ENCODE measurements at regions not wholly inside any gene's neighbourhood (a gene's known extent, or its start where the extent isn't known, plus 50 kb on each side); places are given as distances from the start of the nearest gene placed in this dataset.

DNA sequence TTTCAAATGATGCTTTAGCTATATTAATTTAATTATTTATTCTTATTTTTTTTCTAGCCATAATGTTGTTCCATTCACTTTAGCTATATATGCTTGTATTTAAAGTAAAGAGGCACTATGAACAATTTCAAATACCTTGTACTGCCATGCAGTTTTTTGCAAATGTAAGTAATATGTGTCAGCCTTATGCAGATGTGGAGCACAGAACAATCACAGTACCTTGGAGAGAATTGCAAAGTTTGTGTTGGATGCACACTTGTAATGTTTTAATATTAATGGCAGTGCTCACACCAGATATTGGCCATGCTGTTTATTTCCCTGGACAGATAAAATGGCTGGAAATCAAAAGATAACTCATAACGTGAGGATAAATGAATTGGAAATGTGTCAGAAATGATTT is 663.5 kb upstream of the SEMA3D start:
- TF ChIP-seq CTCF (IDR thresholded peaks at IDR 0.05; ENCODE audit: low read depth, low read length), result no peak

GRCh38 chr7:85840554-85840953 is 653.7 kb upstream of the SEMA3D start:
- no peak overlapping the region for H3K4me3 ChIP-seq (ENCODE audit: low read depth, low read length)

More for the DNA sequence above, 663.5 kb upstream of the SEMA3D start:
- Histone ChIP-seq H3K27ac (no peak overlapping the region), H3K9me3 (ENCODE audit: severe bottlenecking) (no peaks in the 10 kb centered on the region), H3K27me3 (ENCODE audit: insufficient read depth, low read depth, severe bottlenecking) (no peaks in the 10 kb centered on the region), H3K36me3 (no peaks in the 10 kb centered on the region), H3K4me3 (ENCODE audit: low read depth, low read length) (no peak overlapping the region)
- DNase-seq, result no peak

DNA sequence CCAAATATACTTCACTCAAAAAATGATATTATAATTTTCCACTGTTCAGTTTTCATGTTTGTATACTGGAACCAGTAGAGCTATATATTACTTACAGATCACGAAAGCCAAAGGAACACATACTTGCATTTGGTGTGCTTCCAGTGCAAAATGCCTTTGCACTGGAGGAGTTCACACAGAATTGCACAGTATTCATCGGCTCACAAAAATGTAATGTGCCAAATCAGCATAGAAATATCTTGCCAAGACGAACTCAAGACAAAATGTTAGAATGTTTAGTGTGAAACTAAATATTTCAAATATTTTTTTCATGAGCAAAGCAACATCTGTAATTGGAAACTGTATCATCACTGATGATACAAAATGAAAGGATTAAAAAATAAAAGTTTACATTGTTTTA is 646.2 kb upstream of the SEMA3D start:
- TF ChIP-seq CTCF (IDR thresholded peaks at IDR 0.05; ENCODE audit: low read depth, low read length), result no peak
- no peak for DNase-seq
- Histone ChIP-seq H3K36me3 (no peaks in the 10 kb centered on the region), H3K9me3 (ENCODE audit: severe bottlenecking) (no peaks in the 10 kb centered on the region), H3K27ac (no peak overlapping the region), H3K27me3 (ENCODE audit: insufficient read depth, low read depth, severe bottlenecking) (no peaks in the 10 kb centered on the region), H3K4me3 (ENCODE audit: low read depth, low read length) (no peak overlapping the region)

More at GRCh38 chr7:85840554-85840953, 653.7 kb upstream of the SEMA3D start:
- no peak for DNase-seq
- Histone ChIP-seq H3K27me3 (ENCODE audit: insufficient read depth, low read depth, severe bottlenecking) (no peaks in the 10 kb centered on the region), H3K36me3 (no peaks in the 10 kb centered on the region), H3K9me3 (ENCODE audit: severe bottlenecking) (no peaks in the 10 kb centered on the region), H3K27ac (no peak overlapping the region)
- no peak for TF ChIP-seq CTCF (IDR thresholded peaks at IDR 0.05; ENCODE audit: low read depth, low read length)

DNA sequence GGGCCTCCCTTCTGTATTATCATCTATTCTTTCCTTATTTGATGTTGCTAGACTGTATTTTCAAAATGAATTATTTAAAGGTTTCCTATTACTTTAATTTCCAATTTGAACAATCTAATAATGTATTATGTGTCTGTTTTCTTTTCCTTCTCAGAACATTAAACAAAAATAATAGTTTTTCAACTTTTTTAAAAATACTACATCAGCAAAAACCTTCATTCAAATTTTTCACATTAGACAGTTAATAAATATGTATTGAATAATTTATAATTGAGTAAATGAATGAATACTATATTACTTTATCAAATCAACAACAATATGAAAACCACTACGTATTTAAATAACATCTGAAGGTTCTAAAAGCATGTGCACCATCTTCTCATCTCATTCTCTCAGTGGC is 644.1 kb upstream of the SEMA3D start:
- Histone ChIP-seq H3K4me3 (ENCODE audit: low read depth, low read length) (no peak overlapping the region), H3K27ac (no peak overlapping the region)

GRCh38 chr7:85829817-85830432 is 643.1 kb upstream of the SEMA3D start:
- no peak for TF ChIP-seq CTCF (IDR thresholded peaks at IDR 0.05; ENCODE audit: low read depth, low read length)
- no peaks in the 10 kb centered on the region for H3K9me3 ChIP-seq (ENCODE audit: severe bottlenecking)
- H3K27ac ChIP-seq, result no peak overlapping the region
- no peaks in the 10 kb centered on the region for H3K36me3 ChIP-seq
- H3K4me3 ChIP-seq (ENCODE audit: low read depth, low read length), result no peak overlapping the region
- DNase-seq, result no peak
- no peaks in the 10 kb centered on the region for H3K27me3 ChIP-seq (ENCODE audit: insufficient read depth, low read depth, severe bottlenecking)

More for the DNA sequence above, 644.1 kb upstream of the SEMA3D start:
- Histone ChIP-seq H3K36me3 (no peaks in the 10 kb centered on the region), H3K27me3 (ENCODE audit: insufficient read depth, low read depth, severe bottlenecking) (no peaks in the 10 kb centered on the region), H3K9me3 (ENCODE audit: severe bottlenecking) (no peaks in the 10 kb centered on the region)
- no peak for DNase-seq
- TF ChIP-seq CTCF (IDR thresholded peaks at IDR 0.05; ENCODE audit: low read depth, low read length), result no peak

DNA sequence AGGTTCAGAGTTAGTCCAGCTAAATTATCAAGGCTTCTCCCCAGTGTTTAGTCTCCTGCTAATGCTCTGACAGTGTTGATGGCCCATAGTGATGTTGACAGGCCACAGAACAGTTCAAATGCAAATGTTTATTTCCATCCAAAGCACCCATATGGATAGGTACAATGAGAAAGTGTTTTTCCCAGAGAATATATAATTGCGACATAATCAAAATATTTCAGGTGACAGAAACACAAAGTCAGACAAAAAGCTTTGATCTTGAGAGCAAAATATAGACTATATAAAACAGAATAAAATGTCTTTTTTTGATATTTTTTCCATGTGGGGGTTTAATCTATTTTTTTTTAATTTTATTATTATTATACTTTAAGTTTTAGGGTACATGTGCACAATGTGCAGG is 642.3 kb upstream of the SEMA3D start:
- Histone ChIP-seq H3K9me3 (ENCODE audit: severe bottlenecking) (no peaks in the 10 kb centered on the region), H3K36me3 (no peaks in the 10 kb centered on the region), H3K27me3 (ENCODE audit: insufficient read depth, low read depth, severe bottlenecking) (no peaks in the 10 kb centered on the region), H3K4me3 (ENCODE audit: low read depth, low read length) (no peak overlapping the region), H3K27ac (no peak overlapping the region)
- no peak for TF ChIP-seq CTCF (IDR thresholded peaks at IDR 0.05; ENCODE audit: low read depth, low read length)
- no peak for DNase-seq
